ENCODE measurements at regions not wholly inside any gene's neighbourhood (a gene's known extent, or its start where the extent isn't known, plus 50 kb on each side); places are given as distances from the start of the nearest gene placed in this dataset.
"Not testable (repeated sequence)": the region's sequence is repeated elsewhere in the genome, so short reads cannot be mapped to it uniquely, and the experiment has no call there.

GRCh38 chr9:29449306-29449705, 1876.0 kb upstream of the C9orf72 start:
- no peak for DNase-seq

GRCh38 chr9:29450343-29450875, 1877.1 kb upstream of the C9orf72 start:
- not testable (repeated sequence) for DNase-seq

- no peak for DNase-seq
Observed at GRCh38 chr9:29456940-29457339, 1883.7 kb upstream of the C9orf72 start.

DNA sequence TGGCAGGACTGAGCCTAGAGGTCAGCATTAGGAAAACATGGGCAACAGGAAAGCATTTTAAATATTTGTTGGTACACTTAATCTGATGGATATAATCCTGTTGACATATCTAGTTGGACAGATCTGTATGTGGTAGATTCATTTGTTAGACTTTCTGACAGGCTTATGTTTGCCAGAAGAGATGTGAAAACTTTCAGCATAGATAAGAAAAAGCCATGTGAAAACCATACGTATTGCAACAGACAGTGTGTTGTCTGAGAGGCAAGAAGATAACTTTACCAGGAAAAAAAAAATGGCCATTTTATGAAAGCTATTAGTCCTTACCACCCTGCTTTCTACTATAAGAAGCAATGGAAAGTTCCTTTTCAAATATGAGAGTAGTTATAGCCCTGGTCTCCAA, 1902.2 kb upstream of the C9orf72 start:
- DNase-seq: no peak

DNA sequence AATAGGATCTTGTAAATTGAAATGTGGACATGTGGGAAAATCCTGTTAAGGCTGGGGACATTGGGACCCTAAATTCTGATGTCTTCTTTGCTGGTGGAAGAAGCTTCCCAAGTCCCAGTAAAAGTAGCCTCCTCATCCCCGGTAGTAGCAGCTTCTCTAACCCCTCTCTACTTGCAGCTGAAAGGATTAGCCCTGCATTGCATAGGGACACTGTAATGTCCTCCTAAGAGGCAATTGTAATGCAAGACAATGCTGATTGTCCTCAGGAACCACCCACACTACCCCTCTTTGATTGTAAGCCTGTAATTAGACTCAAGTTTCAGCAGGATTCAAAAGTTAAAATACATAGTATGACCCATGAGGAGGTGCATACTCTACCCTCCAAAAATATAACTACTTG, 1938.4 kb upstream of the C9orf72 start:
- DNase-seq: no peak

DNA sequence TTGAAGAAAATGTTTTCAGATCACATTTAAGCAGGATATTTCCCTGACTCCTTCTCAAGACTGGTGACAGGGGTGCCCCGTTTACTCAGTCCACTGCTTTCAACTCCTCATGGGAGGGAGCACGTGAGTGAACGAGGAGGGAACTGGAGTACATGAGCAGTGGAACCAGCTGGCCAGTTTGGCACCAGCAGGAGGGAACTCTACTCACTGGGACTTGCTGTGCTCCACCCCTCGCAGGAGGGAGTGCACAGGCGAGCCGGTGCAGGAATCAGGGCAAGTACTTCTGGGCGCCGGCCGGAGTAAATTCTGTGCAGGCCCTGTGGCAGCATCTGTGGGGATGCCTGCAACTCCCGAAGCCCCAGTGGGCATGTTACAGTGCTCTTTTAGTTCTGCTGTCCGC, 1941.1 kb upstream of the C9orf72 start:
- DNase-seq: no peak

DNA sequence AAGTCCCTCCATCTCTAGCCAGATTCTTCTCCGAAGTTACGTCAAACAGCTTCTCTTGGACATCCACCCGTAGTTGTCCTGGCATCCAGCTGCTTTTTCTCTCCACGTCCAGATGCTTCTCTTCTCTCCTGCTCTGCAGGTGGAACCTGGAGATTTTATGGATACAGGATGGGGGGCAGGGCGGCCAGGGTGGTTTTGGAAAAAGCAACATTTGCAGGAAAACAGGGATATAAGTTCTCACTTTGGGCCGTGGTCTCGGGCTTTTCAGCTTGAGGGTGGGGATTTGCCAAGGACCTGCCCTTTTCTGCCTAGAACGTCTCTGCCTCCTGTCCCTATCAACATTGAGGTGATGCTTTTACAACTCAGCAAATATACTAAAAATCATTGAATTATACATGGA, 1941.6 kb upstream of the C9orf72 start:
- DNase-seq: no peak

GRCh38 chr9:29548436-29548835, 1975.2 kb upstream of the C9orf72 start:
- DNase-seq: no peak

DNA sequence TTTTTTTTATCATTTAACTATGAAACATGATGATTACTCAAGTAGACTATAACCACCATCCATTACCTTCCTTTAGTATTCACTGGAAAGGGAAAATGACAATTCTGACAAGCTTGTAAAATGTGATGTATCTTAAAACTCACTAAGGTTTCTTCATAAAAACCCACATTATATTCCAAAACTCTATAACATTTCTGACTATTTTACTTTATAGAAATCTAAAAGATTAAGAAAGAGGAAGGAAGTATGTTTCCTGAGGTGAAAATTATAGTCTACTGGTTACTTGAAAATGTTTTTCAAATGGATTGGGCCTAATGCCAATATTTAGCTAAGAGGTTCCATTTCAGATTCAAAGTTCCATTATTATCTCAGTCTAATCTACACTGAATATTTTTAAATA, 1982.2 kb upstream of the C9orf72 start:
- no peak for DNase-seq

DNA sequence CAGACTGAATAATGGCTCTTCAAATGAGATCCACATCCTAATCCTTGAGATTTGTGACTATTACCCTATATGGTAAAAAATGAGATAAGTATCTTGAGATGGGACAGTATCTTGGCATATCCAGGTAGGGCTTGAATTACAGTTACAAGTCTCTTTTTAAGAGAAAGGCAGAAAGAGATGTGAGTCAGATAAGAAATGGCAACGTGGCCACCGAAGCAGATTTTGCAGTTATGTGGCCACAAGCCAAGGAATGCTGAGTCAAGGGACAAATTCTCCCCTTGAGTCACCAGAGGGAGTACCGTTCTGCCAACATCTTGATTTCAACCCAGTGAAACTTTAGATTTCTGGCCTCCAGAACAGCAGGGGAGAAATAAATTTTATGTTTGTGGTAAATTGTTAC, 1983.0 kb upstream of the C9orf72 start:
- peak in 1 of 5 experiments; percentile 4 for DNase-seq

DNA sequence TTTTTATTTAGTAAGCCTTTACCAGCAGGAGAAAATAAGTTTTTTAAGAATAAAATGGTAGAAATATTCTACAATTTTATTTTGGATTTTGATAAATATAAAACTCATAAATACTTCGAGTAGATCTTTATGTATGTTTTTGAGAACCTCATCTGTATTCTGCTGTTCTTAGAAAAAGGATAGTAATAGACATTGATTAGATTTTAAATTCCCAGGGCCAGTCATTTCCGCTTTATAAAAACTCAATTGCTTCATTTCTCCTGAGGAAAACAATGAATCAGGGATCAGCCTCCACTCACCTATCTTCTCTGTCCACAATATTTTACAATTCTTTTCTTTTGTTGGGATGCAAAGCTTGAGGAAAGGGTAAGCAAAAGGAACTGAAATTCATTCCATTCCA, 1983.5 kb upstream of the C9orf72 start:
- DNase-seq: no peak

DNA sequence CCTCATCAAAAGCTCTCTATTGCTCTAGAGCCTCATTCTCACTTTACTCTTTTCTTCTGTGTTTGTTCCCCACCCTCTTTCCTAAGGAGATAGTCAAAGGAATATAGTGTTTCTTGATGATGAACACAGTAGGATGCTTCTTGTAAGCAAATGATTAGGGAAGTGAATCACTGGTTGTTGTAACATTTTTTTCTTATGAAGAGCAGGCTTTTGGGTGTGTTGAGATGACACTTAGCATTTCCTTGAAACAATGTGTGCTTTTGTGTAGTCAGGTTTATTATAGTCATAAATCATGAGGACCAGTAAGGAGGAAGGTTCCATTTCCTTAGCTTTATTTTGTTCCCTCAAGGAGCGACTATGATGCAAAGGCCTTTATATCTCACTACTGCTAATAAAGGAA, 1991.3 kb upstream of the C9orf72 start:
- DNase-seq: no peak

DNA sequence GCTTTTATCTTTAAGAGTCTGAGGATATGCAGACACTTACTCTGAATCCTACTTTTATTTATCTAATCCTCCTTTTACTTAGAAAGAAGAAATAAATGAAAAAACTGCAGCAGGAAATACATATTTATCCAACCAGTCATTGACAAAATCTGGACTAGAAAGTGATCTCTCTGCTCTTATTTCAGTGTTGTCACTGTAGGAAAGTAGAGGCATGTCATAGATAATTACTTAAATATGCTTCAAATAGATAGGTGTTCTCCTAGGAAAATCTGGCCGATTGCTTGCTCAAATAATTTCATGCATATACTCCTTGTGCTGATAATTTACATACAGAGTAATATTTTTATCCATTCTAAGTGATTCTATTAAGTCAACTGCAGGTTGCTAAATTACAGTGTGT, 2001.9 kb upstream of the C9orf72 start:
- DNase-seq: no peak

DNA sequence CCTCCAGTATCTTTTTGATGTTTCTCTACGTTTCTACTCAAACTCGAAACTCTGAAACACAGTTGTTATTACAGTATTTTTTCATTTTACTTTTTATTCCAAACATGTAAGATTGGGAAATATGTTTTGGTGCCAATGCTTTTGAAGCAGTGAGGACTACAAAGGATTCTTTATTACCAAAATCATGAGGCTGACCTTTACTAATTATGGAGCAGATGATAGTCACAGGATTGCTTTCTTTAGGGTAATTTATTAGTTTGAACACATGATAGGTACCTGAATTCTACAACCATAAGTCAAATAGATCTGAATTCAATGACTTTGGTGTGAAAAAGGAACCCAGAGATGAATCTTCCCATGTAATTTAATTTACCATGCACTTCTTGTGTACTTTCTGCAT, 2015.1 kb upstream of the C9orf72 start:
- DNase-seq: no peak

DNA sequence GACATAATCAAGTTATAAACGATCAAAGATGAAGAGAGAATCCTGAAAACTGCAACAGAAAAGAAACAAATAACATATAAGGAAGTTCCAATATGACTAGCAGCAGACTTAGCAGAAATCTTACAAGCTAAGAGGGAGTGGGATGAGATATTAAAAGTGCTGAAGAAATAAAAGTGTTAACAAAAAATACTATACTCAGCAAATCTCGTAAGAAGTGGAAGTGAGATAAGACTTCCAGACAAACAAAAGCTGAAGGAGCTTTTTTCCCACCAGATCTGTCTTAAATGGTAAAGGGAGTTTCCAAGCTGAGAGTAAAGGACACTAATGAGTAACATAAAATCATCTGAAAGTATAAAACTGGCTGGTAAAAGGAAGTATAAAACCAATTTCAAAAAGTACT, 2036.0 kb upstream of the C9orf72 start:
- DNase-seq: no peak

DNA sequence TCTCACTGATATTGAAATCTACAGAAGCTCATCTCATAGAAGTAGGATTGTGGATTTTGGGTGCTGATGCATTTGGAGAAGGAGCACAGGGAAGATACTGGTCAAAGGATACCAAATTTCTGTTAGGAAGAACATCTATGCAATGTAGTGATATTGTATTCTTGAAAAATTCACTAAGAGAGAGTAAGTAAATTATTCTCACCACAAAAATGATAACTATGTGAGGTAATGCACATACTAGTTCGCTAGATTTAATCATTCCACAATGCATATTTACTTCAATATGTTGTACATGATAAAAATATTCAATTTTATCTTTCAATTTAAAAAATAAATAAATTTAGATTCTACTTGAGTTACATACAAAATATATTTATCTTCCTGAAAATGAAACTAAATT, 2040.5 kb upstream of the C9orf72 start:
- no peak for DNase-seq

DNA sequence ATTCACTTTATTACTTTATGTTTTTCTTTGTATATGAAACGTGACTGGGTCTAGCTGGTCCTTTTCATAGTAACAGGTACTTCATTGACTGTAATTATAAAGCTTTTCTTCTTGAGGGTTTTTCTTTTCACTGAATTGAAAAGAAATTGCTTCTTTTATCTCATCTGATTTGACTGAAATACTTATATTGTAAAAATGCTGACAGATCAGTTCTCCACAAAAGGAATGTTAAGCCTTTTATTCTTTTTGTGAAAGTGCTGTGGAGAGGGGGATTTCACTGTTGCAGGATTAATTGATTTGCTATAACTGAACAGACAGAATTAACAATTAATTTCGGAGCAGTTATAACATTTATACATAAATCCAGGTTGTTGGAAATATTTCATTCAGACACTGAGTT, 2043.6 kb upstream of the C9orf72 start:
- no peak for DNase-seq

DNA sequence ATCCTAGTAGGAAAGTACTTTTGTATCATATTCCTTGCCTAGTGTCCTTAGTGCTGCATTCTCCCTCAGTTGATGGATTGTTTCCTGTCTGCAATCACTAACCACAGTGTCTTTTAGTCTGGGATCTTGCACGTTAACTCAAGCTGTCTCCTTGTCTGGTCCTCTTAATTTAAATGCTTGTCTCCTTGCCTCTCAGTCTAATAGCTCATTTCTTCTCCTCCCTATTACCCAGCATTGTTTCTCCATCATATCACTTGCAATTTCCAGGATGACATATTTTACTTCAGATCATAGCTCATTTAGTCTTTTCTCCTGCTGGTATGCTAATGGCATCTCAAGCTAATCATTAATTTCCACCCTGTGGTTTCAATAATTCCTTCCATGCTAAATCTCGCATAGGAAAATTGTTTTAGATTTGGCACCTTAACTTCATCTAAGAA, 2052.0 kb upstream of the C9orf72 start:
- DNase-seq: no peak

- DNase-seq: no peak
Observed at GRCh38 chr9:29625931-29626330, 2052.7 kb upstream of the C9orf72 start.

GRCh38 chr9:29628856-29629255, 2055.6 kb upstream of the C9orf72 start:
- DNase-seq: not testable (repeated sequence)

GRCh38 chr9:29637471-29638237, 2064.4 kb upstream of the C9orf72 start:
- DNase-seq: no peak

- DNase-seq: no peak
Observed at GRCh38 chr9:29640507-29640906, 2067.2 kb upstream of the C9orf72 start.

DNA sequence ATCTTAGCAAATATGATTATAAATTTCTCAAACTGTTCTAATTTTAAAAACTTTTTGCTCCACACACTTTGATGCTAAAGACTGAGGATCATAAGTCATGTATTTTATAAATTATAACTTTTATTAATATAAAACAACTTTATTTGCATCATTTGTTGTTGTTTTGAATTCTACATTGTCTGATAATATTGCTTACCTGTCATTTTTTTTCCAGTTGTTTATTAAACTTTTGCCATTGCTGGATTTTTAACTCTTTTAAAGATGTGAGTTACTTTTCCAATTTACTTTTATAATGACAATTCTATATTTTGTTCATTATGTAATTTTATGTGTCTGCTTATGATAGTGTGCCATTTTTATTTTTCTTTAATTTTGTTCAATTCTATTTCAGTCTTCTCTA, 2071.2 kb upstream of the C9orf72 start:
- no peak for DNase-seq

DNA sequence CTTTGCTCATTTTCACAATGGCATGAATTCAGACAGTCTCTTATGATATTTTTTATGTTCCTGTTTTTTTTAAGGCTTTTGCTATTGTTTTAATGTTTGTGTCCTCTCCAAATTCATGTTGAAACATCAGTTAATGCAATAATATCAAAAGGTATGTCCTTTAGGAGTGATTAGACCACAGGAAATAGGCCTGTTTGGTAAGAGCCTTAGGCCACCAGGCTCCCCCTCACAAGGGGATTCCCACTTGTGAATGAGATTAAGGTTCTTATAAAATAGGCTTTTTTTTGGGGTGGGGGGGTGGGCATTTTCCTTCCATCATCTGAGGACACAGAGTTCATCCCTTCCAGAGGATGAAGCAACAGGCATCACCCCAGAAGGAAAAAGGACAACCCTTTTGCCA, 2074.2 kb upstream of the C9orf72 start:
- no peak for DNase-seq

- DNase-seq: no peak
Observed at GRCh38 chr9:29648132-29648531, 2074.9 kb upstream of the C9orf72 start.

Data from T-helper 2 cell (primary cell).